ENCODE measurements at regions not wholly inside any gene's neighbourhood (a gene's known extent, or its start where the extent isn't known, plus 50 kb on each side); places are given as distances from the start of the nearest gene placed in this dataset.
"Not testable (repeated sequence)": the region's sequence is repeated elsewhere in the genome, so short reads cannot be mapped to it uniquely, and the experiment has no call there.

GRCh38 chr16:29219562-29219961, 186.9 kb downstream of the NPIPB11 start:
- not testable (repeated sequence) for DNase-seq (ENCODE audit: low spot score)

GRCh38 chr16:29218649-29219048, 187.9 kb downstream of the NPIPB11 start:
- DNase-seq (ENCODE audit: low spot score) = not testable (repeated sequence)

- not testable (repeated sequence) for DNase-seq (ENCODE audit: low spot score)
Measured at GRCh38 chr16:29218171-29218570, 188.3 kb downstream of the NPIPB11 start.

GRCh38 chr16:29217752-29218126, 188.8 kb downstream of the NPIPB11 start:
- not testable (repeated sequence) for DNase-seq (ENCODE audit: low spot score)

- DNase-seq (ENCODE audit: low spot score) = not testable (repeated sequence)
Measured at GRCh38 chr16:29217104-29217751, 189.3 kb downstream of the NPIPB11 start.

GRCh38 chr16:29213770-29214169, 192.7 kb downstream of the NPIPB11 start:
- DNase-seq (ENCODE audit: low spot score) = not testable (repeated sequence)

- not testable (repeated sequence) for DNase-seq (ENCODE audit: low spot score)
Measured at GRCh38 chr16:29213251-29213650, 193.3 kb downstream of the NPIPB11 start.

- not testable (repeated sequence) for DNase-seq (ENCODE audit: low spot score)
Measured at GRCh38 chr16:29212084-29213027, 194.2 kb downstream of the NPIPB11 start.

GRCh38 chr16:29211456-29211855, 195.1 kb downstream of the NPIPB11 start:
- not testable (repeated sequence) for DNase-seq (ENCODE audit: low spot score)

GRCh38 chr16:29210299-29211150, 196.0 kb downstream of the NPIPB11 start:
- not testable (repeated sequence) for DNase-seq (ENCODE audit: low spot score)

- not testable (repeated sequence) for DNase-seq (ENCODE audit: low spot score)
Measured at GRCh38 chr16:29206120-29206519, 200.4 kb downstream of the NPIPB11 start.

- not testable (repeated sequence) for DNase-seq (ENCODE audit: low spot score)
Measured at GRCh38 chr16:29205151-29205550, 201.4 kb downstream of the NPIPB11 start.

- DNase-seq (ENCODE audit: low spot score) = no peak
Measured at GRCh38 chr16:29204806-29205135, 201.7 kb downstream of the NPIPB11 start.

GRCh38 chr16:29203933-29204805, 202.3 kb downstream of the NPIPB11 start:
- DNase-seq (ENCODE audit: low spot score) = not testable (repeated sequence)

- not testable (repeated sequence) for DNase-seq (ENCODE audit: low spot score)
Measured at GRCh38 chr16:29203046-29203932, 203.2 kb downstream of the NPIPB11 start.

GRCh38 chr16:29202642-29203041, 203.9 kb downstream of the NPIPB11 start:
- not testable (repeated sequence) for DNase-seq (ENCODE audit: low spot score)

- DNase-seq (ENCODE audit: low spot score) = not testable (repeated sequence)
Measured at GRCh38 chr16:29202025-29202632, 204.4 kb downstream of the NPIPB11 start.

GRCh38 chr16:29201296-29202024, 205.1 kb downstream of the NPIPB11 start:
- DNase-seq (ENCODE audit: low spot score) = not testable (repeated sequence)

Data from HT-29 (cell line).